ENCODE measurements at regions not wholly inside any gene's neighbourhood (a gene's known extent, or its start where the extent isn't known, plus 50 kb on each side); places are given as distances from the start of the nearest gene placed in this dataset.
"Not testable (repeated sequence)": the region's sequence is repeated elsewhere in the genome, so short reads cannot be mapped to it uniquely, and the experiment has no call there.

DNA sequence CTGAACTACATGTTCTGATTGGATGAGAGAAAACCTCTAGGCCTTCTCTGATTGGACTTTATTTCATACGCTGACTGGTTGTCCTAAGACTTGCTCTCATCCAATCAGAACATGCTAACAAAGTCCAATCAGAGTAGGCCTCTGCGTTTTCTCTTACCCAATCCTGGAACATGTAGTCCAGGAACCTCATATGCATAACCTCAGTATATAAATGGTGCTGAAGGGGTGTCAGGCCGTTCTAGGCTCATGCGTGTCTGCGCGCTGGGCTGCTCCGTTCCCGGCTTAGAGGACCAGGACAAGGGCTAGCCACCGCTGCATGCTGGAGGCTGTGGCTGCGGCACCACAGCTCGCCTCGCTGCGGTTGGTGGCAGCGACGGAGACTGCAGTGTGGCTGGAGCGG, 68.3 kb upstream of the THOC3 start:
- TF ChIP-seq, protein P1, sequence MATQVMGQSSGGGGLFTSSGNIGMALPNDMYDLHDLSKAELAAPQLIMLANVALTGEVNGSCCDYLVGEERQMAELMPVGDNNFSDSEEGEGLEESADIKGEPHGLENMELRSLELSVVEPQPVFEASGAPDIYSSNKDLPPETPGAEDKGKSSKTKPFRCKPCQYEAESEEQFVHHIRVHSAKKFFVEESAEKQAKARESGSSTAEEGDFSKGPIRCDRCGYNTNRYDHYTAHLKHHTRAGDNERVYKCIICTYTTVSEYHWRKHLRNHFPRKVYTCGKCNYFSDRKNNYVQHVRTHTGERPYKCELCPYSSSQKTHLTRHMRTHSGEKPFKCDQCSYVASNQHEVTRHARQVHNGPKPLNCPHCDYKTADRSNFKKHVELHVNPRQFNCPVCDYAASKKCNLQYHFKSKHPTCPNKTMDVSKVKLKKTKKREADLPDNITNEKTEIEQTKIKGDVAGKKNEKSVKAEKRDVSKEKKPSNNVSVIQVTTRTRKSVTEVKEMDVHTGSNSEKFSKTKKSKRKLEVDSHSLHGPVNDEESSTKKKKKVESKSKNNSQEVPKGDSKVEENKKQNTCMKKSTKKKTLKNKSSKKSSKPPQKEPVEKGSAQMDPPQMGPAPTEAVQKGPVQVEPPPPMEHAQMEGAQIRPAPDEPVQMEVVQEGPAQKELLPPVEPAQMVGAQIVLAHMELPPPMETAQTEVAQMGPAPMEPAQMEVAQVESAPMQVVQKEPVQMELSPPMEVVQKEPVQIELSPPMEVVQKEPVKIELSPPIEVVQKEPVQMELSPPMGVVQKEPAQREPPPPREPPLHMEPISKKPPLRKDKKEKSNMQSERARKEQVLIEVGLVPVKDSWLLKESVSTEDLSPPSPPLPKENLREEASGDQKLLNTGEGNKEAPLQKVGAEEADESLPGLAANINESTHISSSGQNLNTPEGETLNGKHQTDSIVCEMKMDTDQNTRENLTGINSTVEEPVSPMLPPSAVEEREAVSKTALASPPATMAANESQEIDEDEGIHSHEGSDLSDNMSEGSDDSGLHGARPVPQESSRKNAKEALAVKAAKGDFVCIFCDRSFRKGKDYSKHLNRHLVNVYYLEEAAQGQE (IDR thresholded peaks at IDR 0.05; ENCODE audit: insufficient replicate concordance, low read depth): not testable (repeated sequence)
- TF ChIP-seq POLR2AphosphoS5 (IDR thresholded peaks at IDR 0.05; ENCODE audit: low read depth); CTCF (IDR thresholded peaks at IDR 0.05; ENCODE audit: insufficient read depth, low read length); GABPA (IDR thresholded peaks at IDR 0.05; ENCODE audit: low read depth): not testable (repeated sequence)
